ENCODE measurements at regions not wholly inside any gene's neighbourhood (a gene's known extent, or its start where the extent isn't known, plus 50 kb on each side); places are given as distances from the start of the nearest gene placed in this dataset.
A peak's percentile ranks its signal among the peaks of the same experiment; 100 is the strongest.

DNA sequence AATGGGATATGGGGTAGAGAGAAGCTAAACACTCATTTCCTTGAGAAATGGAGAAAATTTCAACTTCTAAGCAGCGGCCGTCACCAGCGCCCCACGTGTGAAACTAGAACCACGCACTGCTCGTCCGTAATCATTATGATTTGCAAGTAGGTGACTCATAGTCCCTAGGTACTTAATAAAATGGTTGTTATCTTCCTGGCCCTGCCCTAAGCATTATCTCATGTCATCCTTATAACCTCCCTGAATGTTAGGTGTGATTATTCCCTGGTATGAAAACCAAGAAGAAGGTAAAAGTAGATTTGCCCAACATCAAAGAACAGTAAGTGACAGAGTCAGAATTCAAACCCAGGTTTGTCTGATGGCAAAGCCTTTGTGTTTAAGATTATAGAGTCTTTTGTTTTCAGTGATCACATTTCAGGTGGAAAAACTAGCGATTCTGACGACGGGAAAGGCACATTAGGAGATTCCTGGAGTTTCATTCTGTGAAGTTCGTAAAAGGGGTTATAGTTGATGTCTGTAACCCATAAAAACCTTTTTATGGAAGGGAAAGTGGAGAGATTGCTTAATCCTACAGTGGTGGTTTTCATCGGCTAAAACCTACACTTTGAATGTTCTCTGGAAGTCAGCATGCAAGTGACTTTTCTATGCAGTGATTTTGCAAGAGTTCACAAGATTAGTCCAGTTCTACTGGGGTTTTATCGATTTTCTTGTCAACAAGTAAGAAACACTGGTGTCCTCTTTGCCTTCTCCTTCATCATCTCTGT lies 202.9 kb upstream of the WWC1 start:
- Histone ChIP-seq H3K36me3 (replicated peaks in 1 of 2; ENCODE audit: control insufficient read depth in 1 of 2, insufficient read depth in 2 of 2, low read length in 2 of 2) (no peaks in the 10 kb centered on the region), H3K4me3 (replicated peaks in 1 of 3; ENCODE audit: low read depth in 2 of 3, low read length in 3 of 3) (no peak overlapping the region), H4K20me1 (ENCODE audit: insufficient read depth, low read length) (no peaks in the 10 kb centered on the region), H3K4me2 (replicated peaks; ENCODE audit: extremely low read depth, low read length, poor library complexity, severe bottlenecking) (no peak overlapping the region), H3K9me3 (replicated peaks in 1 of 2; ENCODE audit: control insufficient read depth in 1 of 2, insufficient read depth in 1 of 2, low read length in 2 of 2) (no peaks in the 10 kb centered on the region), H3K4me1 (ENCODE audit: control insufficient read depth in 1 of 2, insufficient read depth in 2 of 2, low read length in 2 of 2) (no peaks in the 10 kb centered on the region), H3K27me3 (ENCODE audit: control insufficient read depth in 2 of 2, insufficient read depth in 2 of 2, low read length in 2 of 2) (no peaks in the 10 kb centered on the region), H3K79me2 (ENCODE audit: insufficient read depth, low read length) (no peaks in the 10 kb centered on the region), H2AFZ (ENCODE audit: insufficient read depth, low read depth, low read length, poor library complexity, severe bottlenecking) (peak overlapping the region; percentile 18), H3K9ac (ENCODE audit: insufficient read depth, low read length, poor library complexity, severe bottlenecking) (no peak overlapping the region), H3K27ac (ENCODE audit: low read depth in 1 of 2, low read length in 2 of 2) (no peak overlapping the region)
- 73% methylated on average over 7 of the region's 13 CpGs for WGBS (ENCODE audit: insufficient coverage)
- Mint-ChIP-seq H3K27ac (no peak overlapping the region), H3K36me3 (no peaks in the 10 kb centered on the region), H3K4me1 (peaks cover 8% of the 10 kb centered on the region), H3K4me3 (no peak overlapping the region), H3K27me3 (ENCODE audit: low read depth in 3 of 3) (peaks cover 4 to 6% (median 6%) of the 10 kb centered on the region in 3 donors), H3K9me3 (no peaks in the 10 kb centered on the region)
- DNase-seq = no peak
- TF ChIP-seq, protein P1, sequence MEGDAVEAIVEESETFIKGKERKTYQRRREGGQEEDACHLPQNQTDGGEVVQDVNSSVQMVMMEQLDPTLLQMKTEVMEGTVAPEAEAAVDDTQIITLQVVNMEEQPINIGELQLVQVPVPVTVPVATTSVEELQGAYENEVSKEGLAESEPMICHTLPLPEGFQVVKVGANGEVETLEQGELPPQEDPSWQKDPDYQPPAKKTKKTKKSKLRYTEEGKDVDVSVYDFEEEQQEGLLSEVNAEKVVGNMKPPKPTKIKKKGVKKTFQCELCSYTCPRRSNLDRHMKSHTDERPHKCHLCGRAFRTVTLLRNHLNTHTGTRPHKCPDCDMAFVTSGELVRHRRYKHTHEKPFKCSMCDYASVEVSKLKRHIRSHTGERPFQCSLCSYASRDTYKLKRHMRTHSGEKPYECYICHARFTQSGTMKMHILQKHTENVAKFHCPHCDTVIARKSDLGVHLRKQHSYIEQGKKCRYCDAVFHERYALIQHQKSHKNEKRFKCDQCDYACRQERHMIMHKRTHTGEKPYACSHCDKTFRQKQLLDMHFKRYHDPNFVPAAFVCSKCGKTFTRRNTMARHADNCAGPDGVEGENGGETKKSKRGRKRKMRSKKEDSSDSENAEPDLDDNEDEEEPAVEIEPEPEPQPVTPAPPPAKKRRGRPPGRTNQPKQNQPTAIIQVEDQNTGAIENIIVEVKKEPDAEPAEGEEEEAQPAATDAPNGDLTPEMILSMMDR (IDR thresholded peaks at IDR 0.05) = no peak
- intact Hi-C loops (cut with micrococcal nuclease) = no loop called here

DNA sequence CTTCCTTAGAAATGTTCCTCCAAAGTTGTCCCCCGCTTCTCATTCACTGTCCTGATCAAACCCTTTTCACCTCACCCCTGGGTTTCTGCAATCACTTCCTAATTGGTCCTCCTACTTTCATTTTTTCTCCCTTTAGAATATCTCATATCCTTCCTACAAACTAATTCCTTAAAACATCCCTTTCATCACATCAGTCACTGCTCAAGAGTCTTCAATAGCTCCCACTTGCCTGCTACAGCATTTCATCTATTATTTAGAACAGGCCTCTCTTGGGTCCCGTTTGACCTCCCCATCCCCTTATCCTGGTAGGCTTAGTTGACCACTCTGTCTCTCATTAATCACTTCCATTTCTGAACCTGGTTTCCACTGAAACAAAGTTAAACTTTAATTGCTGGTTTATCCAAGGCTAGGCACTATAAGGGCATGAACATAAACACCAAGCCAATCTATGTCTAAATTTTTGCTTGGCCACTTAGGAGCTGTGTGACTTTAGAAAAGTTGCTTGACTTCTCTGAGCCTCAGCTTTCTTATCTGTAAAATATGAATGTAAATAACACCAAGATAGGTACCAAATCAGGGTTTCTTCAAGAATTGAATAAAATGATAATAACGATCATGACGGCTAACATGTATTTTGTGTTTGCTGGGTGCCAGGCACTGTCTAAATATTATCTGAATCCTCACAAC lies 202.1 kb upstream of the WWC1 start:
- H4K20me1 ChIP-seq (ENCODE audit: insufficient read depth, low read length) = no peaks in the 10 kb centered on the region
- Mint-ChIP-seq H3K27ac (no peak overlapping the region), H3K9me3 (no peaks in the 10 kb centered on the region)

More for the DNA sequence above, 202.1 kb upstream of the WWC1 start:
- H3K4me1 Mint-ChIP-seq = peaks cover 8% of the 10 kb centered on the region
- no peak overlapping the region for H3K4me2 ChIP-seq (replicated peaks; ENCODE audit: extremely low read depth, low read length, poor library complexity, severe bottlenecking)
- H3K4me3 Mint-ChIP-seq = no peak overlapping the region
- no peaks in the 10 kb centered on the region for H3K36me3 ChIP-seq (replicated peaks in 1 of 2; ENCODE audit: control insufficient read depth in 1 of 2, insufficient read depth in 2 of 2, low read length in 2 of 2)
- 96% methylated on average over 2 of the region's 4 CpGs for WGBS (ENCODE audit: insufficient coverage)
- no peak overlapping the region for H3K4me3 ChIP-seq (replicated peaks in 1 of 3; ENCODE audit: low read depth in 2 of 3, low read length in 3 of 3)
- intact Hi-C loops (cut with micrococcal nuclease) = no loop called here
- no peak for DNase-seq
- no peak overlapping the region for H3K9ac ChIP-seq (ENCODE audit: insufficient read depth, low read length, poor library complexity, severe bottlenecking)
- no peaks in the 10 kb centered on the region for H3K79me2 ChIP-seq (ENCODE audit: insufficient read depth, low read length)
- H2AFZ ChIP-seq (ENCODE audit: insufficient read depth, low read depth, low read length, poor library complexity, severe bottlenecking) = no peak overlapping the region
- TF ChIP-seq, protein P1 (IDR thresholded peaks at IDR 0.05) = no peak
- H3K27ac ChIP-seq (ENCODE audit: low read depth in 1 of 2, low read length in 2 of 2) = no peak overlapping the region
- H3K27me3 ChIP-seq (ENCODE audit: control insufficient read depth in 2 of 2, insufficient read depth in 2 of 2, low read length in 2 of 2) = no peaks in the 10 kb centered on the region
- H3K9me3 ChIP-seq (replicated peaks in 1 of 2; ENCODE audit: control insufficient read depth in 1 of 2, insufficient read depth in 1 of 2, low read length in 2 of 2) = no peaks in the 10 kb centered on the region
- no peaks in the 10 kb centered on the region for H3K4me1 ChIP-seq (ENCODE audit: control insufficient read depth in 1 of 2, insufficient read depth in 2 of 2, low read length in 2 of 2)
- H3K27me3 Mint-ChIP-seq (ENCODE audit: low read depth in 3 of 3) = peaks cover 6% of the 10 kb centered on the region in 3 donors
- H3K36me3 Mint-ChIP-seq = no peaks in the 10 kb centered on the region

Measured in CD14-positive monocyte (primary cell).